GM10266 (cell line): ENCODE measurements at regions not wholly inside any gene's neighbourhood (a gene's known extent, or its start where the extent isn't known, plus 50 kb on each side); places are given as distances from the start of the nearest gene placed in this dataset.

ENCODE experiments used
- DNase-seq: peaks from one replicate; pipeline ENCODE4 v3.0.0; 2012; ENCODE audit errors: extremely low spot score
- TF ChIP-seq, protein P1 (sequence below): IDR thresholded peaks from 2 replicates; pipeline ENCODE4 v1.5.1; 2012; ENCODE audit warnings: mild to moderate bottlenecking, low read depth; ENCODE audit not compliant: control insufficient read depth, insufficient read depth; ENCODE audit errors: missing control alignments

DNA sequence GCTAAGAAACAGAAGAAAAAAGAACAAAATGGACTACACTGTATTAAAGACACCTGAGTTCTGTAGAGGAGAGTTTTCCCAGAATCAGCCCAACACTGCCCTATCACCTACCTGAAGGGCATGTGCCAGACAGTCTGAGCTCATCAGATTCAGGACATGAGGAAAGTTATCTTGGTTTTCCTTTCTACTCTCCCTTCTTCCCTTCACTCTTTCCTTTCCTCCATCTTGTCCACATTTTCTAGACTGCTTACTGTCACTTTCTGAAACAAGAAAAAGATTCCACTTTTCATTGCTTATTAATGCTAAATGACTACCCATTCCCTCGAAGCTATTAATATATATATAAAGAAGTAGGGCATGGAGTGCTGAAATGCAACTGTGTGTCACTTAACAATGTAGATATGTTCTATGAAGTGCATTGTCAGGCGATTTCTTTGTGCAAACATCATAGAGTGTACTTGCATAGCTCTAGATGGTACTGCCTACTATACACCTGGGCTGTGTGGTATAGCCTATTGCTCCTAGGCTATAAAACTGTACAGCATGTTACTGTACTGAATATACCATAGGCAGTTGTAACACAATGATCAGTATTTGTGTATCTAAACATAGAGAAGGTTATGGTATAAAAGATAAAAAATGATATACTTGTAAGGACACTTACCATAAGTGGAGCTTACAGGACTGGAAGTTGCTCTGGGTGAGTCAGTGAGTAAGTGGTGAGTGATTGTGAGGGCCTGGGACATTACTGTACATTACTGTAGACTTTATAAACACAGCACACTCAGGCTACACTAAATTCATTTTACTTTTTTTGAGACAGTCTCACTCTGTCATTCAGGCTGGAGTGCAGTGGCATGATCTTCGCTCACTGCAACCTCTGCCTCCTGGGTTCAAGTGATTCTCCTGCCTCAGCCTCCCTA, 145.5 kb upstream of the ITGA6 start:
- TF ChIP-seq, protein P1, sequence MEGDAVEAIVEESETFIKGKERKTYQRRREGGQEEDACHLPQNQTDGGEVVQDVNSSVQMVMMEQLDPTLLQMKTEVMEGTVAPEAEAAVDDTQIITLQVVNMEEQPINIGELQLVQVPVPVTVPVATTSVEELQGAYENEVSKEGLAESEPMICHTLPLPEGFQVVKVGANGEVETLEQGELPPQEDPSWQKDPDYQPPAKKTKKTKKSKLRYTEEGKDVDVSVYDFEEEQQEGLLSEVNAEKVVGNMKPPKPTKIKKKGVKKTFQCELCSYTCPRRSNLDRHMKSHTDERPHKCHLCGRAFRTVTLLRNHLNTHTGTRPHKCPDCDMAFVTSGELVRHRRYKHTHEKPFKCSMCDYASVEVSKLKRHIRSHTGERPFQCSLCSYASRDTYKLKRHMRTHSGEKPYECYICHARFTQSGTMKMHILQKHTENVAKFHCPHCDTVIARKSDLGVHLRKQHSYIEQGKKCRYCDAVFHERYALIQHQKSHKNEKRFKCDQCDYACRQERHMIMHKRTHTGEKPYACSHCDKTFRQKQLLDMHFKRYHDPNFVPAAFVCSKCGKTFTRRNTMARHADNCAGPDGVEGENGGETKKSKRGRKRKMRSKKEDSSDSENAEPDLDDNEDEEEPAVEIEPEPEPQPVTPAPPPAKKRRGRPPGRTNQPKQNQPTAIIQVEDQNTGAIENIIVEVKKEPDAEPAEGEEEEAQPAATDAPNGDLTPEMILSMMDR, result no peak
- no peak for DNase-seq

DNA sequence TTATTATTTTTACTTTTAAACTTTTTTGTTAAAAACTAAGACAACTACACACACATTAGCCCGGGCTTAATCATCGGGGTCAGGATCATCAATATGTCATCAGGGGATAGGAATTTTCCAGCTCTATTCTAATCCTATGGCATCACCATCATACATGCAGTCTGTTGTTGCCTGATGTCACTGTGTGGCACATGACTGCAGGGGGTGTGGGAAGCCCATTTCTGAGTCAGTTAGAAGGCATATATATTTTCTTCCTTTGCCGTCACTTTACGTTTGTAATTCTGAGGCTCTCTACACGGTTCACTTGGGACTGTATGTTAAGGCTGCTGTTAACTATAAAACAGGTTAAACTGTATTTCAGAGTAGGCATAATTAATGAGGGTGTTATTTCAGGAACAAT, 144.4 kb upstream of the ITGA6 start:
- DNase-seq, result no peak
- TF ChIP-seq, protein P1, result no peak

DNA sequence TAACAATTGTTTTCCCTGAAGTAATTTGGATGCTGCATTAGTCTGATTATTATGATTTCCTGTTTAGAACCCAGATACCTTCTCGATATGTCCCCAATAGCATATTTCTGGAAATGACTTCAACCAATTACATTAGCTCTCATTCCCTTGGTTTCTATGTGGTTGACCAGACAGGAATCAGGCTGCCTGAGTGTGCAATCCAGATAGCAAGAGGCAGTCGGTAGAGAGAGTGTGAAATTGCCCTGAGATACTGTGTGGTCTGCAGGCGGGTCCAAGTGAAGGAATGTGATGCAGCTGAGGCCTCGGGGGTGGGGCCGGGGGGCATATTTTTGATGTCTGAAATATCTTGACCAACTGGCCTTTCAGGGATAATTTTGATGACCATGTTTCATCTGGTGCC, 143.9 kb upstream of the ITGA6 start:
- TF ChIP-seq, protein P1, result no peak
- no peak for DNase-seq

DNA sequence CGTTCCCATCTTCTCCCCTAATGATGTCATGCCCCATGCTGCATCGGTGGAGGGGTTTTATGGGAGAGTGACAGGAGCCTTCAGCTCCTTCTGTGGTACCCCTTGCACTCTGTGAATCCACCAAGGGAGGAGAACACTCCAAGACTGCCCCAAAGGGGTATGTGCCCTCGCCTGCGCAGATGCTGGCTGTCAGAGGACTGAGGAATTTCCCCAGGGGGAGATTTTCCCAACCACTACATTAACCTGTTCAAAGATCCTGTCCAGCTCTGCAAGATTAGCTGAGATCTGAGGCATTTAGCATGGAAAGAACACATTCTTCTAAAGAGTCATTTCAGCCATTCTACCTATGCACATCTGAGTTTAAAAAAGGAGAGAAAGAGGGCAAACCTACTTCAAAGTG, 143.2 kb upstream of the ITGA6 start:
- no peak for DNase-seq
- TF ChIP-seq, protein P1, result no peak

DNA sequence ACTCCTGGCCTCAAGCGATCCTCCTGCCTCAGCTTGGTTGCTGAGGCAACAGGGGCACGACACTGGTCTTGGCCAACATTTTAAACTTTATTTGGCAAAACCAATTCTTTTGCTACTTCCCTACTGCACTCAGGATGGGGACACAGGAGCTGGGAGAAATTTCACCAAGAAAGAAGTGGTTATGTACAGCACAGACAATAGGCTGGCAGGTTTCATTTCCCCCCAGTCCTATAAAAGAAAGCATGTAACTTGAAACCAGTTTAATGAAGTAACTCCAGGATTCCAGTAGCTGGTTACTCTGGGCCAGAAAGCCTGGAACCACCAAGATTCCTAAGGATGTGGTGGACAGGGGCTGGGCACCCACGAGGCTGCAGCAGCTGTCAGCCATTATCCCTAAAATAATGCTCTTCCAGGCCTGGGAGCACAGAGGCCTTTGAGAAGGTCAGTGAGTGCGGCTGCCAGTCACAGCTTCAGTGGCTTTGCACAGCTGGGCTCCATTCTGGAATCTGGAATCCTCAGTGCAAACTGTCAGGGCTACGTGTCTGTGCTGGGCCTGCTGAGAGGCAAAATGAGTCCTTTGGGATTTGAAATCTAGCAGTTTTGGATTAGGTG, 142.3 kb upstream of the ITGA6 start:
- no peak for DNase-seq
- TF ChIP-seq, protein P1, result no peak

DNA sequence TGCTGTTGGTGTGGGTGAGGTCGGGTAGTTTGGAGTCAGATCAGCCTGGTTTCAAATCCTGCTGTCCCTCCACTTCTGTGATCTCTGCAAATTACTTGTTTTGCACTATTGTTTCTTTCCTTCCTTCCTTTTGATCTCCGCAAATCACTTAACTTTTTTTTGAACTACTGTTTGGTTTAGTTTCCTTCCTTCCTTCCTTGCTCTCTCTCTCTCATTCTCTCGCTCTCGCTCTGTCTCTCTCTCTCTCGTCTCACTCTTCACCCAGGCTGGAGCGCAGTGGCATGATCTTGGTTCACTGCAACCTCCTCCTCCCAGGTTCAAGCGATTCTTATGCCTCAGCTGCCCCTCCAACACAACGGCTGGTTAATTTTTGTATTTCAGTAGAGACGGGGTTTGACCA, 141.6 kb upstream of the ITGA6 start:
- TF ChIP-seq, protein P1, result no peak
- DNase-seq, result no peak

DNA sequence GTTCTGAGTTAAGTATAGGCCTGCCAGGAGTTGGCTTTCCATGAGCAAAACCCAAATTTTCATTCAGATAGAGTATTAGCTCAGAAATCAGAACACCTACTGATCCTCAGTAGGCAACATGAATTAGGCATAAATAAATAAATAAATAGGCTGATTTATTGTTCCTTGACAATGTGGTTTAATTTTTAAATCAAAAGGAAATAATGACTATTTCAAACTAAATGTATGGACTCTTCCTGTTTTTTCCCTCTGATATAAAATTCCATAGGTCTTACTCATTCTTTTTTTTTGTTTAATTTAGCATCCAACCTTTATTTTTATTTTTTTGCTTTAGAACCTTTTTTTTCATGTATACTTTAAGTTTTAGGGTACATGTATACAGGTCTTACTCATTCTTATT, 140.2 kb upstream of the ITGA6 start:
- TF ChIP-seq, protein P1, result no peak

More for the DNA sequence above, 140.2 kb upstream of the ITGA6 start:
- no peak for DNase-seq
